ENCODE measurements at regions not wholly inside any gene's neighbourhood (a gene's known extent, or its start where the extent isn't known, plus 50 kb on each side); places are given as distances from the start of the nearest gene placed in this dataset.

- CTCF ChIA-PET: no interaction called here
- BruUV-seq (replicated peaks): no TSS peak
These were observed 298.0 kb downstream of the OLFM3 start for GRCh38 chr1:101698681-101699080.

More at GRCh38 chr1:101698681-101699080, 298.0 kb downstream of the OLFM3 start:
- no peak overlapping the region for H3K9ac ChIP-seq (replicated peaks; ENCODE audit: extremely low read depth, insufficient read depth, low read length)
- H3K4me3 ChIP-seq (replicated peaks in 1 of 3; ENCODE audit: insufficient read depth in 1 of 3, low read depth in 1 of 3, low read length in 3 of 3): no peak overlapping the region
- dilution Hi-C loops (cut with MboI; ENCODE audit: extremely low pct_ligation_motif_present, low sequenced_read_pairs): no loop called here
- POLR2A ChIA-PET: no interaction called here
- H3K9me1 ChIP-seq (replicated peaks; ENCODE audit: control insufficient read depth, extremely low read depth, insufficient read depth, low read length): no peaks in the 10 kb centered on the region
- no peak overlapping the region for H3K27ac ChIP-seq (ENCODE audit: insufficient read depth, low read depth, low read length)
- no peaks in the 10 kb centered on the region for H3K79me2 ChIP-seq (ENCODE audit: control insufficient read depth, insufficient read depth, low read length)
- no peak for DNase-seq (ENCODE audit: low read depth, low spot score)
- no peak for TF ChIP-seq POLR2AphosphoS5 (IDR thresholded peaks at IDR 0.05; ENCODE audit: insufficient read depth, low read depth, low read length)
- TF ChIP-seq MYC (IDR thresholded peaks at IDR 0.05; ENCODE audit: low read depth, low read length): no peak
- no peak for TF ChIP-seq MAX (IDR thresholded peaks at IDR 0.05; ENCODE audit: insufficient read depth, insufficient read length)
- TF ChIP-seq GATA2 (IDR thresholded peaks at IDR 0.05; ENCODE audit: insufficient read depth, insufficient read length, low read depth, low read length): no peak
- no peak for TF ChIP-seq FOS (IDR thresholded peaks at IDR 0.05; ENCODE audit: borderline replicate concordance, insufficient read depth, low read length)
- TF ChIP-seq JUN (IDR thresholded peaks at IDR 0.05; ENCODE audit: borderline replicate concordance, insufficient read depth, insufficient read length, low read depth): no peak
- no peak for TF ChIP-seq POLR2A (IDR thresholded peaks at IDR 0.05; ENCODE audit: low read depth, low read length)
- no peak for TF ChIP-seq CTCF (IDR thresholded peaks at IDR 0.05; ENCODE audit: extremely low read depth in 1 of 2, insufficient read depth in 1 of 2, low read depth in 1 of 2, low read length in 2 of 2)
- no peak for TF ChIP-seq EZH2 (IDR thresholded peaks at IDR 0.05; ENCODE audit: borderline replicate concordance, low read depth, low read length, severe bottlenecking)
- intact Hi-C loops (cut with micrococcal nuclease): no loop called here
- no peaks in the 10 kb centered on the region for H3K9me3 ChIP-seq (replicated peaks; ENCODE audit: control insufficient read depth, insufficient read depth, low read length)
- H3K27me3 ChIP-seq (ENCODE audit: control insufficient read depth in 2 of 2, insufficient read depth in 2 of 2, low read length in 2 of 2): no peaks in the 10 kb centered on the region
- H3K4me1 ChIP-seq (ENCODE audit: control insufficient read depth, extremely low read depth, insufficient read depth, low read length): no peaks in the 10 kb centered on the region
- no peaks in the 10 kb centered on the region for H3K36me3 ChIP-seq (ENCODE audit: control insufficient read depth in 2 of 2, extremely low read depth in 1 of 2, insufficient read depth in 2 of 2, low read length in 2 of 2)
- no peak for FAIRE-seq
- H2AFZ ChIP-seq (ENCODE audit: low read depth, low read length): no peak overlapping the region
- no peaks in the 10 kb centered on the region for H4K20me1 ChIP-seq (replicated peaks; ENCODE audit: control insufficient read depth, extremely low read depth, insufficient read depth, low read length)
- no peak overlapping the region for H3K4me2 ChIP-seq (ENCODE audit: insufficient read depth, low read length)
